Smooth muscle cell (in vitro differentiated cells): ENCODE measurements at regions not wholly inside any gene's neighbourhood (a gene's known extent, or its start where the extent isn't known, plus 50 kb on each side); places are given as distances from the start of the nearest gene placed in this dataset.
"Not testable (repeated sequence)": the region's sequence is repeated elsewhere in the genome, so short reads cannot be mapped to it uniquely, and the experiment has no call there.

ENCODE experiments used
- DNase-seq: peaks from one replicate; lab custom pipeline; 2025; ENCODE audit not compliant: unreplicated experiment; lab: John Stamatoyannopoulos, UW
- H2AFZ ChIP-seq: fragments of 200-600 bp; sonication (generic); 2 replicates; pipeline ENCODE4 v1.6.0; 2016; ENCODE audit warnings: antibody characterized with exemption, low read depth, mild to moderate bottlenecking
- H3F3A ChIP-seq: fragments of 200-600 bp; sonication (generic); 2 replicates; pipeline ENCODE4 v1.6.0; 2017; ENCODE audit warnings: antibody characterized with exemption, low read depth
- H3K27ac ChIP-seq: fragments of 200-600 bp; sonication (generic); 2 replicates; pipeline ENCODE4 v1.5.1; 2016; ENCODE audit warnings: low read depth, mild to moderate bottlenecking
- H3K27me3 ChIP-seq: fragments of 200-600 bp; sonication (generic); 2 replicates; pipeline ENCODE4 v1.6.1; 2016; ENCODE audit warnings: low read depth, mild to moderate bottlenecking
- H3K36me3 ChIP-seq: fragments of 200-600 bp; sonication (generic); 2 replicates; pipeline ENCODE4 v1.5.1; 2016; ENCODE audit warnings: low read depth
- H3K4me1 ChIP-seq: fragments of 200-600 bp; sonication (generic); 2 replicates; pipeline ENCODE4 v1.5.1; 2016; ENCODE audit warnings: low read depth
- H3K4me2 ChIP-seq: fragments of 200-600 bp; sonication (generic); 2 replicates; pipeline ENCODE4 v1.6.0; 2016; ENCODE audit warnings: mild to moderate bottlenecking
- H3K4me3 ChIP-seq: fragments of 200-600 bp; sonication (generic); 2 replicates; pipeline ENCODE4 v1.5.1; 2016; ENCODE audit warnings: mild to moderate bottlenecking
- H3K79me2 ChIP-seq: fragments of 200-600 bp; sonication (generic); 2 replicates; pipeline ENCODE4 v1.6.0; 2016; ENCODE audit warnings: low read depth, mild to moderate bottlenecking
- H3K9ac ChIP-seq: fragments of 200-600 bp; sonication (generic); 2 replicates; pipeline ENCODE4 v1.6.0; 2016; ENCODE audit warnings: low read depth
- H3K9me3 ChIP-seq: fragments of 200-600 bp; sonication (generic); replicated peaks from 2 replicates; pipeline ENCODE4 v1.5.1; 2016; ENCODE audit warnings: low read depth
- H4K20me1 ChIP-seq: fragments of 200-600 bp; sonication (generic); 2 replicates; pipeline ENCODE4 v1.6.0; 2016; ENCODE audit warnings: low read depth
- CTCF ChIP-seq: fragments of 200-600 bp; sonication (generic); IDR thresholded peaks from 2 replicates; pipeline ENCODE4 v1.5.1; 2017; ENCODE audit warnings: borderline replicate concordance, mild to moderate bottlenecking, antibody characterized with exemption; ENCODE audit not compliant: insufficient read depth, poor library complexity, severe bottlenecking
- WGBS: methylation state at CpG from one replicate; pipeline ENCODE4 v1.1.7; 2016; ENCODE audit warnings: low lambda C conversion rate; 5-methylcytosine and 5-hydroxymethylcytosine counted together

- no peak overlapping the region for H3K27ac ChIP-seq
- H4K20me1 ChIP-seq: no peaks in the 10 kb centered on the region
- no peaks in the 10 kb centered on the region for H3K9me3 ChIP-seq
- TF ChIP-seq CTCF: no peak
- H3K27me3 ChIP-seq: no peaks in the 10 kb centered on the region
- H3F3A ChIP-seq: no peaks in the 10 kb centered on the region
- no peak overlapping the region for H2AFZ ChIP-seq
- no peak overlapping the region for H3K9ac ChIP-seq
- no peak for DNase-seq
- no peaks in the 10 kb centered on the region for H3K36me3 ChIP-seq
- no peaks in the 10 kb centered on the region for H3K79me2 ChIP-seq
- H3K4me1 ChIP-seq: no peaks in the 10 kb centered on the region
- H3K4me2 ChIP-seq: no peak overlapping the region
- H3K4me3 ChIP-seq: no peak overlapping the region
- WGBS: 94% methylated on average over 24 of the region's 24 CpGs
Observed at GRCh38 chr5:85549836-85550599, 1067.7 kb upstream of the COX7C start.

GRCh38 chr5:85556464-85556863 lies 1061.3 kb upstream of the COX7C start:
- H3K36me3 ChIP-seq: no peaks in the 10 kb centered on the region
- no peaks in the 10 kb centered on the region for H3K79me2 ChIP-seq
- no peak overlapping the region for H3K27ac ChIP-seq
- H3K4me1 ChIP-seq: no peaks in the 10 kb centered on the region
- no peaks in the 10 kb centered on the region for H3K9me3 ChIP-seq
- no peaks in the 10 kb centered on the region for H3F3A ChIP-seq
- no peaks in the 10 kb centered on the region for H3K27me3 ChIP-seq
- DNase-seq: no peak
- no peak overlapping the region for H3K9ac ChIP-seq
- H3K4me2 ChIP-seq: no peak overlapping the region
- 100% methylated on average over 3 of the region's 3 CpGs for WGBS
- no peak overlapping the region for H2AFZ ChIP-seq
- no peak overlapping the region for H3K4me3 ChIP-seq
- H4K20me1 ChIP-seq: no peaks in the 10 kb centered on the region
- no peak for TF ChIP-seq CTCF

GRCh38 chr5:85576666-85577065 lies 1041.1 kb upstream of the COX7C start:
- Histone ChIP-seq H3K27ac (no peak overlapping the region), H3K9ac (no peak overlapping the region), H3K79me2 (no peaks in the 10 kb centered on the region), H3K27me3 (no peaks in the 10 kb centered on the region), H2AFZ (no peak overlapping the region), H3F3A (no peaks in the 10 kb centered on the region), H4K20me1 (no peaks in the 10 kb centered on the region), H3K4me2 (no peak overlapping the region), H3K4me1 (no peaks in the 10 kb centered on the region), H3K36me3 (no peaks in the 10 kb centered on the region), H3K4me3 (no peak overlapping the region), H3K9me3 (no peaks in the 10 kb centered on the region)
- 93% methylated on average over 1 of the region's 1 CpG for WGBS
- DNase-seq: no peak
- no peak for TF ChIP-seq CTCF

GRCh38 chr5:85587806-85588205 lies 1029.9 kb upstream of the COX7C start:
- not testable (repeated sequence) for H3K79me2 ChIP-seq, H3K27me3 ChIP-seq, H3K9me3 ChIP-seq, H3K27ac ChIP-seq, H3K36me3 ChIP-seq, DNase-seq, H3K4me3 ChIP-seq, H3K4me1 ChIP-seq, H3K4me2 ChIP-seq, H3F3A ChIP-seq, H3K9ac ChIP-seq, H4K20me1 ChIP-seq, H2AFZ ChIP-seq
- 65% methylated on average over 6 of the region's 6 CpGs for WGBS

- not testable (repeated sequence) for DNase-seq, H3K79me2 ChIP-seq, H4K20me1 ChIP-seq, H2AFZ ChIP-seq, H3K4me3 ChIP-seq, H3K27me3 ChIP-seq, H3K4me1 ChIP-seq, H3K9ac ChIP-seq, H3F3A ChIP-seq, H3K36me3 ChIP-seq, H3K4me2 ChIP-seq, H3K27ac ChIP-seq, H3K9me3 ChIP-seq
- 93% methylated on average over 3 of the region's 3 CpGs for WGBS
Observed at GRCh38 chr5:85588268-85588667, 1029.5 kb upstream of the COX7C start.
